ENCODE measurements at regions not wholly inside any gene's neighbourhood (a gene's known extent, or its start where the extent isn't known, plus 50 kb on each side); places are given as distances from the start of the nearest gene placed in this dataset.
A peak's percentile ranks its signal among the peaks of the same experiment; 100 is the strongest.
"Not testable (repeated sequence)": the region's sequence is repeated elsewhere in the genome, so short reads cannot be mapped to it uniquely, and the experiment has no call there.

DNA sequence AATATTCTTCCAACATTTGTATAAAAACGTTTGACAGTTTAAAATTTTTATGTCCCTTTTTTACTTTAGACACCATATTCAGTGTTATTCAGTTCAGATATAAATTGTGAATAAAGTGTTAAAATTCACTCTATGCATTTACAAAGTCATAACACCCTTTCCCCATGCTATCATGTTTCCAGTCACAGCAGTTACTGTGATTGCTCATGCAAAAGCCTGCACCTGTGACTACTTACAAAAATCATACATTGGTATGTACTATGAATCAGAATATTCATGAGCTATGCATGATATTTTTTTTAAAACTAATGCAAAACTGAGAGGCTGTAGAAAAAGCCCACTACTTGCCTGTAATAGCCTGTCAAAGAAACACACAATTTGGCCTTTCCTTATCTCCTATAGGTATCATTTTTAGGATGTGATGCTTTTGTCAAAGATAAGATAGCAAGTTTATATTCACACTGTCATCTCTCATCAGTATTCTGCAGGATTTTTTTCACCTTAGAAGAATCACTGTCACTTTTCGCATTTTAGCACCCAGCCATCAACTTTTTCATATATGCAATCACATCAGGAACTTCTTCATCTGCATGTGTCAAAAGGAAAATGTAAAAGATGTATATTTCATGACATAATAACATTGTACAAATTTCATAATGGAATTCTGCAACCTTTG is 443.2 kb downstream of the C12orf50 start:
- no peak overlapping the region for H3T11ph ChIP-seq (ENCODE audit: low read length)
- no peaks in the 10 kb centered on the region for H3K23me2 ChIP-seq (ENCODE audit: insufficient read length, low read depth, low read length, poor library complexity, severe bottlenecking)
- H3K18ac ChIP-seq (ENCODE audit: insufficient read length, low read depth, low read length): no peak overlapping the region
- no peaks in the 10 kb centered on the region for H3K79me2 ChIP-seq (ENCODE audit: insufficient read depth, low read length)
- H3K4ac ChIP-seq (ENCODE audit: low read depth, low read length): no peak overlapping the region
- no peaks in the 10 kb centered on the region for H3K4me1 ChIP-seq (ENCODE audit: insufficient read depth, low read length)
- no peak overlapping the region for H3K4me3 Mint-ChIP-seq
- no peak overlapping the region for H2AK5ac ChIP-seq (ENCODE audit: insufficient read length, low read length)
- H2BK5ac ChIP-seq (ENCODE audit: insufficient read length, low read length): no peak overlapping the region
- H3K27ac Mint-ChIP-seq: no peak overlapping the region
- H3K9ac ChIP-seq (ENCODE audit: extremely low read depth, insufficient read length, low read length): no peak overlapping the region
- no peak overlapping the region for H2BK20ac ChIP-seq (ENCODE audit: low read depth, low read length, poor library complexity, severe bottlenecking)
- no peaks in the 10 kb centered on the region for H3K79me1 ChIP-seq (ENCODE audit: insufficient read depth, low read depth, low read length, poor library complexity, severe bottlenecking)
- H3K9me3 ChIP-seq (ENCODE audit: control insufficient read depth, low read depth, low read length): no peaks in the 10 kb centered on the region
- H3K36me3 Mint-ChIP-seq (ENCODE audit: insufficient read depth in 1 of 3, low read depth in 3 of 3): peaks cover 0 to 7% (median 2%) of the 10 kb centered on the region in 3 experiments; a peak in 3 of 7 replicates
- no peak overlapping the region for H3K27ac ChIP-seq (ENCODE audit: insufficient read length, low read depth, low read length)
- no peaks in the 10 kb centered on the region for H4K20me1 ChIP-seq (ENCODE audit: control insufficient read depth, insufficient read depth, insufficient read length)
- H3K27me3 Mint-ChIP-seq (ENCODE audit: low read depth): no peaks in the 10 kb centered on the region
- H3K4me2 ChIP-seq (ENCODE audit: insufficient read depth, insufficient read length, low read length): no peak overlapping the region
- no peak for DNase-seq
- H2AFZ ChIP-seq (ENCODE audit: low read length): no peak overlapping the region
- H4K91ac ChIP-seq (ENCODE audit: insufficient read length, low read depth, low read length): no peak overlapping the region
- H3K14ac ChIP-seq (ENCODE audit: insufficient read depth, low read length): no peak overlapping the region
- H4K8ac ChIP-seq (replicated peaks; ENCODE audit: insufficient read length, low read depth, low read length): no peak overlapping the region
- H3K56ac ChIP-seq (ENCODE audit: insufficient read length, low read depth, low read length): no peak overlapping the region
- no CpG with 5 or more reads among the region's 2 CpGs for WGBS (ENCODE audit: extremely low coverage, insufficient read length, low lambda C conversion rate)
- TF ChIP-seq CTCF (conservative IDR thresholded peaks at IDR 0.05): no peak
- H3K4me1 Mint-ChIP-seq: 0 out of 4 replicates have a peak, but pooled peaks cover 0 to 2% of the 10 kb centered on the region in 2 experiments
- no peak overlapping the region for H2BK15ac ChIP-seq (ENCODE audit: low read depth, low read length)
- H3K23ac ChIP-seq (ENCODE audit: insufficient read length, low read depth, low read length): no peak overlapping the region
- no peak overlapping the region for H4K5ac ChIP-seq (ENCODE audit: insufficient read length, low read depth, low read length)
- H3K27me3 ChIP-seq (ENCODE audit: insufficient read depth, low read length): no peaks in the 10 kb centered on the region
- peaks cover 9 to 11% of the 10 kb centered on the region in 2 experiments; a peak in 3 of 5 replicates for H3K9me3 Mint-ChIP-seq
- no peak overlapping the region for H2BK120ac ChIP-seq (ENCODE audit: low read depth, low read length, poor library complexity, severe bottlenecking)
- H2BK12ac ChIP-seq (ENCODE audit: insufficient read length, low read depth, low read length): no peak overlapping the region

GRCh38 chr12:87579091-87579490 is 450.1 kb downstream of the C12orf50 start:
- H3K14ac ChIP-seq (ENCODE audit: insufficient read depth, low read length); H3K9me3 Mint-ChIP-seq; H2BK120ac ChIP-seq (ENCODE audit: low read depth, low read length, poor library complexity, severe bottlenecking); H3K4me2 ChIP-seq (ENCODE audit: insufficient read depth, insufficient read length, low read length); H3T11ph ChIP-seq (ENCODE audit: low read length); H4K91ac ChIP-seq (ENCODE audit: insufficient read length, low read depth, low read length); H3K27ac ChIP-seq (ENCODE audit: insufficient read length, low read depth, low read length); H2BK5ac ChIP-seq (ENCODE audit: insufficient read length, low read length); H3K18ac ChIP-seq (ENCODE audit: insufficient read length, low read depth, low read length); H3K27me3 Mint-ChIP-seq (ENCODE audit: low read depth); H3K23me2 ChIP-seq (ENCODE audit: insufficient read length, low read depth, low read length, poor library complexity, severe bottlenecking); H2BK15ac ChIP-seq (ENCODE audit: low read depth, low read length); H2BK12ac ChIP-seq (ENCODE audit: insufficient read length, low read depth, low read length); H3K36me3 Mint-ChIP-seq (ENCODE audit: insufficient read depth in 1 of 3, low read depth in 3 of 3); H3K4ac ChIP-seq (ENCODE audit: low read depth, low read length); H3K4me3 Mint-ChIP-seq; H2BK20ac ChIP-seq (ENCODE audit: low read depth, low read length, poor library complexity, severe bottlenecking); H3K9ac ChIP-seq (ENCODE audit: extremely low read depth, insufficient read length, low read length); H3K79me2 ChIP-seq (ENCODE audit: insufficient read depth, low read length); H2AK5ac ChIP-seq (ENCODE audit: insufficient read length, low read length); H2AFZ ChIP-seq (ENCODE audit: low read length); DNase-seq; H3K9me3 ChIP-seq (ENCODE audit: control insufficient read depth, low read depth, low read length); H4K5ac ChIP-seq (ENCODE audit: insufficient read length, low read depth, low read length); H3K79me1 ChIP-seq (ENCODE audit: insufficient read depth, low read depth, low read length, poor library complexity, severe bottlenecking); H3K27me3 ChIP-seq (ENCODE audit: insufficient read depth, low read length); H3K4me1 ChIP-seq (ENCODE audit: insufficient read depth, low read length); H3K56ac ChIP-seq (ENCODE audit: insufficient read length, low read depth, low read length); H4K20me1 ChIP-seq (ENCODE audit: control insufficient read depth, insufficient read depth, insufficient read length); H3K23ac ChIP-seq (ENCODE audit: insufficient read length, low read depth, low read length); H4K8ac ChIP-seq (replicated peaks; ENCODE audit: insufficient read length, low read depth, low read length): not testable (repeated sequence)
- Mint-ChIP-seq H3K27ac (0 out of 7 replicates have a peak overlapping the region, but pooled peaks of 1 of the 3 experiments have one; percentile 86), H3K4me1 (peaks cover 10% of the 10 kb centered on the region in 2 experiments)
- no CpG with 5 or more reads among the region's 4 CpGs for WGBS (ENCODE audit: extremely low coverage, insufficient read length, low lambda C conversion rate)
